GM21360 (cell line): ENCODE measurements at regions not wholly inside any gene's neighbourhood (a gene's known extent, or its start where the extent isn't known, plus 50 kb on each side); places are given as distances from the start of the nearest gene placed in this dataset.

Experiments
- ATAC-seq: cut with Tn5 transposase; IDR thresholded peaks from one replicate; pipeline ENCODE4 v1.9.1; 2021; ENCODE audit warnings: mild to moderate bottlenecking, moderate library complexity; ENCODE audit not compliant: unreplicated experiment

DNA sequence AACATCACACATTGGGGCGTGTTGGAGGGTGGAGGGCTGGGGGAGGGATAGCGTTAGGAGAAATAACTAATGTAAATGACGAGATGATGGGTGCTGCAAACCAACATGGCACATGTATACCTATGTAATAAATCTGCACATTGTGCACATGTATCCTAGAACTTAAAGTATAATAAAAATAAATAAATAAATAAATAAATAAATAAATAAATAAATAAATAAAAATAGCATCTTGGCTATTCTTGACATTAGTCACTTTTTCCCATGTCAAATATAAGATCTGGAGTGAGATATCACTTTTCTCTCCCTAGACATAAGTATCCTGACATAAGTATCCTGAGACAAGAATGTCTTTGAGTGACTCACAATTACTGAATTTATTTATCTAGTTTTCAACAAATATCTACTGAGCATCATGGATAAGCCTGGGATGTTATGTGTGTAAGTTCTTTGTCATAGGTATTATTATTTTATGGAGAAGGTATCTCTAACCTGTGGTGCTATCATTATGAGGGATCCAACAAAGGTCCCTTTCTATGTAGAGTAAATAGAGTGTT is 691.3 kb downstream of the SORCS1 start:
- no peak for ATAC-seq

DNA sequence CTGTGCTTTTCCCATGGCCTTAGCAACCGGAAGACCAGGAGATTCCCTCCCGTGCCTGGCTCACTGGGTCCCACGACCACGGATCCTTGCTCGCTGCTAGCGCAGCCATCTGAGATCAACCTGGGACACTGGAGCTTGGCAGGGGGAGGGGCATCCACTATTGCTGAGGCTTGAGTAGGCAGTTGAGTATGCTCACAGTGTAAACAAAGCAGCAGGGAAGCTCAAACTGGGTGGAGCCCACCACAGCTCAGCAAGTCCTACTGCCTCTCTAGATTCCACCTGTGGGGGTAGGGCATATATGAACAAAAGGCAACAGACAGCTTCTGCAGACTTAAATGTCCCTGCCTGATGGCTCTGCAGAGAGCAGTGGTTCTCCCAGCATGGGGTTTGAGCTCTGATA is 697.0 kb downstream of the SORCS1 start:
- ATAC-seq = no peak

DNA sequence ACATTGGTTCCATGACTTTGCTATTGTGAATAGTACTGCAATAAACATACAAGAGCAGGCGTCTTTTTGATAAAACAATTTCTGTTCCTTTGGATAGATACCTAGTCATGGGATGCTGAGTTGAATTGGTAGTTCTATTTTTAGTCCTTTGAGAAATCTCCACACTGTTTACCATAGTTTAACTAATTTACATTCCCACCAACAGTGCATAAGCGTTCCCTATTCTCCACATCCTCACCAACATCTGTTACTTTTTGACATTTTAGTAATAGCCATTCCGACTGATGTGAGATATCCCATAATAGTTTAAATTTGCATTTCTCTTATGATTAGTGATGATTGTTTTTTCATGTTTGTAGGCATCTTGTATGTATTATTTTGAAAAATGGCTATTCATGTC is 707.0 kb downstream of the SORCS1 start:
- no peak for ATAC-seq

DNA sequence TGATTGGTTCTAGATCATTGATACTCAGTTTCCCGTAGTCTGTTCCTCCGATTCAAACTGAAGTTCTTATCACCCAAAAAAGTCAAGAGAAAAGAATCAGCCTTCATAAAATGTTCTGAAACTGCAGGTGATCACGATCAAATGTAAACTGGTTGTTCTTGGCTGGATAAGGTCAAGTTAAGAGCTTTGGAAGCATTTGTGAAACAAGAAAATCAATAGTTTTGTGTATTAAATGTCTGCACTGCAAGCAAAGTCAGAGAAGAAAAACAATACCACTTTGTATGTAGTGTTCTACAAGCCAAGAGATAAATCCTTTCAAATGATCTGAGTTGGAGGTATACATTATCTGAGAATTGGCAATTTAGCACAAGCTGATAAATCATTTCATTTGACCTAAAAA is 710.3 kb downstream of the SORCS1 start:
- no peak for ATAC-seq

DNA sequence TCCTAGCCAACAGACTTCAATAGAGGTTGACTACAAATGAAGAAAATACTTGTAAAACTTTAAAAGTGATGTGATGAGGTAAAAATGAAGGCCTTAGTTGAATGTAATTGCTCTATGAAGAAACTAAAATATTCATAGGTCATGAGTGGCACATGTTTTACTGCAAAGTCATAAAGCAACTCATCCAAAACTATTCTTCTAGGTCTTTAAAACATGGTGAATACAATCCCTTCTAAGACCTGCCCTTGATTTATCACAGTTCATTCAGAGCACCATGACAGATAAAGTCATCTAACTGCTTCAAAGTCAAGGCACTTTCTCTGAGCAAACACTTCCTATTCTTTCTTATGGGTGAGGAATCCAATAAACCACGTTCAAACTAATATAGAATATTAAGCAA is 713.5 kb downstream of the SORCS1 start:
- ATAC-seq = no peak

DNA sequence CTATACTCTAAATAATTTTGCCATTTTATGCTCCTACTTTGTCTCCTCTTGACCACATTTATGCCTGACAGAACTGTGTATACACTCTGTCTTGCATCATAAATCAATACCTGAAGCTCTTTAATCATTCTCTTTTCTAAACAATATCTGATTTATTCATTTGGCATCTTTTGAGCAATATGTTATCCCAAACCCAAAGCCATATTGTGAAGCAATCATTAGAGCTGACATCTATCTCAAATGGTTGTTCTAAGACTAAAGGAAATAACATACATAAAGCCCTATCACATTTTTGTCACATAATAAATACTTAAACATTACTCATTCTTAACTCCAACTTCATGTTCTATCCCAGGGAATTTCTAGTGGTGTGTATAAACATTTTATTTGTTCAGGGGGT is 717.6 kb downstream of the SORCS1 start:
- no peak for ATAC-seq

DNA sequence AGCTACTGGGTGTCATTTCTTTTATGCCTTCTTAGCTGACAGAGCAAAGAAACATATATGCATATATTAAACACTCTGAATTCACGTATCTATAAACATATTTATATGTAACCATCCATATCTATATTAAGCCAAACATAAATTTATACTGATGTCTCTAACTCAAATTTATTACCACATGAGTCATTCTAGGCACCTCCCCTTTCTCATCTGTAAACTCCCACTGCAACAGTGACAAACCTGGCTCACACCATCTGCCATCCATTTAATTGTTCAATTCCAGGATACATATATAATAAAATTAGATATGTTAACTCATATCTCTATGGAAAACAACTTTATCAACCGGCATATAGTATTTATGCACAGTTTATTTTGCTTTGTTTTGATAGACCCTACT is 722.3 kb downstream of the SORCS1 start:
- no peak for ATAC-seq

DNA sequence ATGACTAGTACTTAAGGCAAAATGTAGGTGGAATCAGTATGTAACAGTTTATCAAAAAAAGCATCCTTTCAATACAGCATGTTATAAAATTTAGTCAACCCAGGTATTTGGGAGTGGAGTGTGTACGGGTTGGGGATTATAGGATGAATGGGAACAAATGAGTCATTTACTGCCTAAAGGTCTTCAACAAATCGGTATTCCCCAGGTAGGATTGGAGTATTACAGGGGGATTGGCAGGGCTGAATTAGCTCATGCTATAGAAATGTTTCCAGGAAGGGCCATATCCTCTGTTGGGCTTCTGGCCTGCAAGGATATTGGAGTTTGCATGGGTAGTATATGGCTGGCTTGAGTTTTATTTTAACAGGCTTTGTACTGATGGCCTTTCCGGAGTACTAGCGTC is 723.7 kb downstream of the SORCS1 start:
- no peak for ATAC-seq

DNA sequence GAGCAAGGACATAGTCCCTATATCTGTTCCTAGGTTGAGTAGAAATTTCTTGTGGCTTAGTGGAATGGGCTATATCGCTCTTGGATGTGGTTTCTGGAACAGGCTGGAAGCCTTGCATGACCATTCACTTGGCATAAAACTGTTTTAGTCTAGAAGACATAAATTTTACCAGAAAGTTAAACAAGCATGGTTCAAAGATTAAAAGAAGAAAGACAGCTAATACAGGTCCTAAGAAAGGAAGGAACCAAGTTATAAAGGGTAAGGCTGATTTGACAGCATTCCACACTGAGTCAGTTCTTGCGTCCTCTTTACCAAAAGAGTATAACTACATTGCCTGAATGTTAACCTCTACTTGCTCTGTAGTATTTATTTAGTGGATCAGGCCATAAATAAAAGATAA is 724.2 kb downstream of the SORCS1 start:
- no peak for ATAC-seq

DNA sequence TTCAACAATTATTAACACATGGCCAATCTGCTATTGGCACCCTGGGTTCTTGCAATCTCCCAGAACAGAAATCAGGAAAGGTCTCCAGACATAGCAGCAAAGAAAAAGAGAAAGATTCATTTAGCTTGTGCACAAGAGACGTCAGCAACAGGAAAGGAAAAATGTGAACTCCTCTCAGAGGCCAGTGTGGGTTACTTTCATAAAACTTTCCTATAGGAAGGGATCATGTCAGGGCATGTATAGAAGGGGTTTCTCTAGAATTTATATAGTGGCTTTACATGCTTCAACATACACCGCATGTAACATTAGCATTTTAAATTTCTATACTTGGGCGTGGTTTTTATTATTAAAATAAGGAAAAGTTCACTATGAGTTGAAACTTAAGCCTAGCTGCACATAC is 725.1 kb downstream of the SORCS1 start:
- ATAC-seq = no peak

DNA sequence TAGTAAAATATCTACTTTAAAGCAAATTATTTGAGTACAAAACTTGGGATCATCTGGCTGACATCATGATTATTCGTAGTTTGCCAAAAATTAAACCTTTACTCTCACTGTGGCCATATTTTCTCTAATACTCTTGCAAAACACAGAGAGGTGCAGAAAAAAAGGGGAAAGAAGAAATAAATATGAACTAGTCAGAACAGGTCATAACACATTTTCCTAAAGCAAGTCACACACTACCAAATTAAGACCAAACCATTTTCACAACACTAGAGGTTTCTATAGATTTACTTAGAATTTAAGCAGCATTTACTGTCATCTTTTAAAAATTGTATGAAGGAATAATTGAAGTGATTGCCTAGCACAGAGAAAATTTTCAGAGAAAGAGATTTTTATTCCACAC is 726.1 kb downstream of the SORCS1 start:
- ATAC-seq = no peak

DNA sequence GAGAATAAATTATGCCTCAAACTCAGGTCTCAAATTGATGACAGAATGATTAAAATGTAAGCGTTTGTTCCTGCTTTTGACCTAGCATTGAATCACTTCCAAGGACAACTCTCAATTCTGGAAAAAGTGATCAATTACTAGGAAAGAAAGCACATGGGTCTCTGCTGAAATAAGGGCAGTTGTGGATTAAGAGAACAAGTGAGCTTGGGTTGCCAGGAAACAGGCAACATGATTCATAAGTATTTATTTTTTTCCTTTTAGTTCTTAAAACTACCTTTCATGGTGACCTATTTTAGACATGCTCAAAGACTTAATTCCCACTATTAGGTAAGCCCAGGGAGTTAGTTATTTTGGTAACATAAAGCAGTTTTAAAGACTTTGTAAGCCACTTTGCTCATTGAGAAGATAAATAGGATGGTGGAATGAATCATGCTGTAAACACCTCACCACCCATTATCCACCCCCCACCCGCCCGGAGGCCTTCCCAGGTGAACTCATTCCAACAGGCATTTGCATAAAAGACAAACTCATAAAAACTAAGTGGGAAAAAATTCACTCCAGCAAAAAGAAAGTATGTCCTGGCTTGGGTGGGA is 728.3 kb downstream of the SORCS1 start:
- no peak for ATAC-seq

DNA sequence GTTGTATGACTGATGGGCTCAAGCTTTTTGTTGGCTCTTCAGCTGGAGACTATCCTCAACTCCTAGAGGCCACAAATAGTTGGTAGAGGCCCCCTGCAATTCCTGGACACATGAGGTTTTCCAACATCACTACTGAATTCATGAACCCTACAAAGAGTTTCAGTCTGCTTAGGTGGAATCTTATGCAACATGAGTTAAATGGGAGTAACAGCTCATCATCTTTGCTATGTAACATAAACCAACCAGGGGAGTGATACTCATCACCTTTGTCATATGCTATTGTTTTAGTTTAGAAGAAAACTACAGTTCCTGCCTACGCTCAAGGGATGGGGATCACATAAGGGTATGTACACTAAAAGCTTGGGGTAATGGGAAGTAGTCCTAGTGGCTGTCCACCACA is 729.4 kb downstream of the SORCS1 start:
- no peak for ATAC-seq

DNA sequence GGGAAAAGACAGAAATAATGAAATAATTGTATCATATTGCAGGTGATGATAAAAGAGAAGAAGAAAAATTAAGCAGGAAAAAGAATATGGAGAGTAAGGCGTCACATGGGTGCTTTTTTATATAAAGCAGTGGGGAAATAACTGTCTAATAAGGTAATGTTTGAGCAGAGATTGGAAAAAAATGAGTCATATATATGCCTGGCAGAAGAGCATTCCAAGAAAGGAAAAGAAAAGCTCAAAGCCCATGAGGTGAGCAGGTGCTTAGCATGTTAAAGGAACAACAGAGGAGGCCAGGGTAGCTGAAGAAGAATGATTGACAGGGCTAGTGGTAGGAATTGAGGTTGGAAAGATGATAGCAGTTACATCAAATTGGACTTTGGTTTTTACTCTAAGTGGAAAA is 739.5 kb downstream of the SORCS1 start:
- no peak for ATAC-seq

DNA sequence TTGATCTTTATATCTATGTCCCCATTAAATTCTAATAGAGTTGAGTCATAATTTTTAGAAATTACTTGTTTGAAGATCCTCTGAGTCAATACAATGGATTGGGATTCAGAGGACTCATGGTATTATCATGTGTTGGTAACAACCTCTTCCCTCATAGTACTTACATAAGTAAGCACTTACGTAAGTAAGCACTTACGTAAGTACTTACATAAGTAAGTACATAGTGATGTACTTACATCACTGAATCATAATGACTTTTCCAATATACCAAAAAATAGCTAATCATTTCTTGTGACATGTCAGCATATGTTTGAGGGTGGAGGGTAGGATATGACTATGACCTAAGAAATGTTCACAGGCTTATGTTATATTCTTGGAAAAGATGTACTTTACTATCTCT is 740.5 kb downstream of the SORCS1 start:
- no peak for ATAC-seq

DNA sequence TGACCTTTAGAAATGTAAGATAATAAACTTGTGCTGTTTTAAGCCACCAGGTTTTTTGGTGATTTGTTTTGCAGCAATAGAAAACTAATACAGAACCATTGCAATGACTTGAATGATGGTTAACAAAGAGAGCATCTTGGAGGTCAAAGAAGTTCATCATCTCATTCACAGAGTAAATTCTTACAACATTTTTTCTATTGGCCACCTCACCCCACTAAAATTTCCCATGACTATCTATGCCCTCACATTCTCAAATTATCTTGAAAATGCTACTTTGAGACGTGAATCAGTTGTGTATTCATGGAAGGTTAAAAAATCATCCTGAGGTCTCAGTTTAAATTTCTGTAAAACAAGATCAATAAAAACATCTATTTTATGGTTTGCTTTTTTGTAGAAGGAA is 754.2 kb downstream of the SORCS1 start:
- no peak for ATAC-seq

DNA sequence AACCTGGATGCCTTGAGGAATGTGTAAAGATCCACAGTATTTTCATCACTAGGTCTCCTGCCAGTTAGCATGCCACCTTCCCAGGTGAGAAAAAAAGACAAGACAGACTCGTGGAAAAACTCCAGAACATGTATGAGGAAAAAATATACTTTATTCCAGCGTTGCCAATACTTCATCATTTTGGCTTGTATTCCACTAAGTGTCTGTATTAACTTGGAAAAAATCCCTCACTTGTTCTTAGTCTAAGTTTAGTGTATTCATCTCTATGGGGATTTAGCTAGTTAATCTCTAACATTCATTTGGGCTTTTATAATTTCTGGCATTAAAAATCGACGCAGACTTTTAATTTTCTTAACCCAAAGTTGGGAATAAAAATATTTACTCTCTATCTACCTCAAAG is 759.4 kb downstream of the SORCS1 start:
- ATAC-seq = no peak

DNA sequence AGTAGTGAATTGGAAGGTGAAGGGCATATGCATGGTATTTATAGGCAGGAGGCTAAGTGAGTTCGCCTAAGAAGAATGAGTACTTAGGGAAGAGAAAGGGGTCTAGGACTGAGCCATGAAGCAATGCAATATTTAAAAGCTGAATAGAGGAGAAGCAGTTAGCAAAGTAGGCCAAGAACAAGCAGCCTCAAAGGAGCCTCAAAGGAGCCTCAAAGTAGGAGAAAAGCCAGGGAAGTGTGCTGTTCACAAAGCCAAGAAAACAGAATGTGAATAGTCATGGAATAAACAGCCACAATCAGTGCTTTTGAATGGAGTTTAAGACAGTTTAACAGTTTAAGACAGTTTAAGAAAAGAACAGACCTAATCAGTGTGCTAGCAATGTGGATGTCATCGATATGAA is 762.0 kb downstream of the SORCS1 start:
- ATAC-seq = no peak

DNA sequence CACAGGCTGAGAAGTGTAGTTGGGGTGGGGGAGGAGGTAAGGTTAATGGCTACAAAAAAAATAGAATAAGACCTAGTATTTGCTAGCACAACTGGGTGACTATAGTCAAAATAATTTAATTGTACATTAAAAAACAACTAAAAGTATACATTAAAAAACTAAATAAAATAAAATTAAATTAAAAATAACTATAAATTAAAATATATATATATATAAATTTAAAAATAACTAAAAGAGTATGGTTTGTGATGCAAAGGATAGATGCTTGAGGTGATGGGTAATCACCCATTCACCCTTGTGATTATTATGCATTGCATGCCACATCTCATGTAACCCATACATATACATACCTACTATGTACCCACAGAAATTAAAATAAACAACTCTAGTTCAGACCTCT is 762.5 kb downstream of the SORCS1 start:
- ATAC-seq = no peak

DNA sequence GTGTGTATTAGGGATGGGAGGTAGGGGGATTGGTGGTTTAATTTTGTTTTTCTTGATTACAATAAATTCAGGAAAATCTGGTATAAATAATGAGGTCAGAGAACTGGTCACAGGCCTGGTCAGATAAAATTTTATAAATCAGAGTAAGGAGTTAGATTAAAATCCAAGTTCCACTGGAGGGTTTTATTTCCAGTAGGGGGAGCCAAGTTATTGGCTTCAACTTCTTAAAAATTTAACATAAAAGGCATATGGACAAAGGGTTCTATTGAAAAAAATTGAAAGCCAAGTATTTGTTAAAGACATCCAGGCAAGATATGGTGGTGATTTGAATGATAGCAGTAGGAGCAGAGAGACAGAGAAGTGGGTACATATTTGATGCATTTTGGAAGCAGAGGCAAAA is 763.3 kb downstream of the SORCS1 start:
- no peak for ATAC-seq

DNA sequence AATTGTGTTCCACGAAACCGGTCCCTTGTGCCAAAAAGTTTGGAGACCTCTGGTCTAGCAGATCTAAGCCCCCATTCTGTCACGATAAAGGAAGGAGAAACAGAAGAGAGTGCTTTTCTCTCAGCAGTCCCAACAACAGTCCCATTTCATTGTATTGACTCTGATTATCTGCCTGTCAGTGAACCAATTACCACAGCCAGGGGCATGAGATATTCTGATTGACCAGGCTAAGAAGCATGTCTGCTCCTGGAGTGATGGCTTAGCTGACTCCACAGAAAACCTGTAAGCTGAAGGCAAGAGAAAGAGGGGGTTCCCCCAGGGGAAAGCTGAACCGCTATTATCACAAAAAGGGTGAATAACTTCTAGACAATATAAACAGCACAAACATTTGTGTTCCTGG is 765.4 kb downstream of the SORCS1 start:
- ATAC-seq = no peak

DNA sequence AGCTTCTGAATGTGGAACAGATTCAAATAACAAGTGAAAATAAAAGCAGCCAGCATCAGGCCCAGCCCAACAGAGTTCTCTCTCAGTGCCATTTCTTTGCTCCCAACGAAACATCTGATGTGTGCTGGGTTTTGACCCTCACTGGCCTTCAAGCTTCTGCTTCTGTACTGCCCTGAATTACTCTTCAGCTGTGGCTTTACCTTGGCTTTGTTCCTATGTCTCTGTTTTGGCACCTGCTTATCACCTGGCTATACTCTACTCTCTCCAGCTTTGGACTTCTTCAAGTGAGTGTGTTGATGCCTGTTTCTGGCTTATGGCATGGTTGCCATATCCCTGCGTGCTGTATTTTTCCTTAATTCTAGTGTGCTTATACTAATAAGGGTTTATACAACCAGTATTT is 768.3 kb downstream of the SORCS1 start:
- no peak for ATAC-seq

DNA sequence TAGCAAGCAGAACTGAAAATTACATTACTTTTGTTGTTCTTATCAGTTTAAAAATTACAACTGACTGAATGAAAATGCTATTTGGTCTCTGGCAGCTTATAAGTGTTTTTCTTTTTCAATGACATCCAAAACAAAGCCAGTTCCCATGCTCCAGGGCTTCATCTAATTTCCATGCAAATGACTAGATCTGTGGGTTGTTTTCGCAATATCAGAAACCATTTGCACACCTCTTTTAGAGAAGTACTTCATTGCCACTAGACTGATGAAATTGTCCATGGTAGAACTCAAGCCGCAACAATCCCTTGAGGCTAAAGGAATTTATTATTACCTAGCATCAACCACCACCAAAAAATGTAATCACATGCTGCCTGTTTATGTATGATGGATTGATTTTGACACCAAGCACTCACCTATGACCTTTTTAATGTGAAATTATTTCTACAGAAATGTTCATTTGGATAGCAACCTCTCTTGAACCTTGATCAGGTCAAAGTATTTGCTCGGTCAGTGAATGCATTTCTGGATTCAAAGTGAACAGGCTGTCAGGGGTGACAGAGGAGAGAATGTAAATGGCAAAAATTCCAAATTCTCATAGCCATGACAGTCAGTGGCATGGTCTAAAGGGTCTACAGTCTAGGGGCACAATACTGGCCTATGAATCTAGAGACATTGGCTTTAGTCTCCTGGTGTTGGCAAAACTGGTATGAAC is 769.3 kb downstream of the SORCS1 start:
- no peak for ATAC-seq
